Stimulated activated CD8-positive, alpha-beta memory T cell treated with anti-CD3 and anti-CD28 coated beads, Interleukin-2, amount 100 ng/mL, for 48 hours (primary cell): ENCODE measurements at regions not wholly inside any gene's neighbourhood (a gene's known extent, or its start where the extent isn't known, plus 50 kb on each side); places are given as distances from the start of the nearest gene placed in this dataset.
"Not testable (repeated sequence)": the region's sequence is repeated elsewhere in the genome, so short reads cannot be mapped to it uniquely, and the experiment has no call there.

ENCODE experiments used
- DNase-seq, 2 donors: peaks; one replicate each; pipeline ENCODE4 v3.0.0-alpha.2; 2020; ENCODE audit warnings: low read depth in 2 of 2

DNA sequence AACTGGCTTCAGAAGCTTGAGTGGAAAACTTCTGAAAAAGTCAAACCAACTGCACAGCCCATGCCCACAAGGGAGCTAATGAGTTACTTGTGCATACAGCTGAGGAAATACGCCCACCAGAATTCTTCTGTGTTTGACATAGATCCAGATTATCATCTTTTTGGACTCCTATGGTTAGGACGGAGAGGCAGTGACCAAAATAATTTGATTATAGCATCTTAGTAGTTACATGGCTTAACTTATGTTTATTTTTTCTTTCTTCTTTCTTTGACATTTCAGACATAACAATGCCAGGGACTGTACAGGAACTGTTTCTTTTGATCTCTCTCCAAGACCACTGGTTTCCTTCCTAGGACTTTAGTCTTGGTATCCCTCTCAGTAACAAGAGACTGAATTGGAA is 246.1 kb upstream of the RASGRP1 start:
- no peak for DNase-seq

DNA sequence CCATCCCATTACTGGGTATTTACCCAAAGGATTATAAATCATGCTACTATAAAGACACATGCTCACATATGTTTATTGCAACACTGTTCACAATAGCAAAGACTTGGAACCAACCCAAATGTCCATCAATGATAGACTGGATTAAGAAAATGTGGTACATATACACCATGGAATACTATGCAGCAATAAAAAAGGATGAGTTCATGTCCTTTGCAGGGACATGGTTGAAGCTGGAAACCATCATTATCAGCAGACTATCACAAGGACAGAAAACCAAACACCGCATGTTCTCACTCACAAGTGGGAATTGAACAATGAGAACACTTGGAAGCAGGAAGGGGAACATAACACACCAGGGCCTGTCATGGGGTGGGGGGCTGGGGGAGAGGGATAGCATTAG is 249.6 kb upstream of the RASGRP1 start:
- not testable (repeated sequence) for DNase-seq

DNA sequence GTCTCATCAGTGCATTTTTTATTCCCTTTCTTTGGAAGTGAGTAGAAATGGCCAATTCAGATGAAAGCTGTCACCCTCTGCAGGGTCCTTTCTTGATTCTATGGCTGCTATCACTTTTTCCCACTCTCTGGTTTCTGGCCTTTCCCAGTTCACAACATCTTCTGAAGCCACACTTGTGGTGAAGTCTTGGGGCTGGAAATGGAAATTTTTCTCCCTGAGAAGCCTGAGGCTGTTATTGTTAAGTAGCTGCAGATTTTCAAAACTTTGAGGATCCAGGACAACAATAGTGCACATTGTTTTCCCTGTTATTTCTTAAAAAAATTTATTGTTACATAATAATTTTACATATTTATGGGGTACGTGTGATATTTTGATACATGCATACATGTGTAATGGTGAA is 250.3 kb upstream of the RASGRP1 start:
- no peak for DNase-seq

DNA sequence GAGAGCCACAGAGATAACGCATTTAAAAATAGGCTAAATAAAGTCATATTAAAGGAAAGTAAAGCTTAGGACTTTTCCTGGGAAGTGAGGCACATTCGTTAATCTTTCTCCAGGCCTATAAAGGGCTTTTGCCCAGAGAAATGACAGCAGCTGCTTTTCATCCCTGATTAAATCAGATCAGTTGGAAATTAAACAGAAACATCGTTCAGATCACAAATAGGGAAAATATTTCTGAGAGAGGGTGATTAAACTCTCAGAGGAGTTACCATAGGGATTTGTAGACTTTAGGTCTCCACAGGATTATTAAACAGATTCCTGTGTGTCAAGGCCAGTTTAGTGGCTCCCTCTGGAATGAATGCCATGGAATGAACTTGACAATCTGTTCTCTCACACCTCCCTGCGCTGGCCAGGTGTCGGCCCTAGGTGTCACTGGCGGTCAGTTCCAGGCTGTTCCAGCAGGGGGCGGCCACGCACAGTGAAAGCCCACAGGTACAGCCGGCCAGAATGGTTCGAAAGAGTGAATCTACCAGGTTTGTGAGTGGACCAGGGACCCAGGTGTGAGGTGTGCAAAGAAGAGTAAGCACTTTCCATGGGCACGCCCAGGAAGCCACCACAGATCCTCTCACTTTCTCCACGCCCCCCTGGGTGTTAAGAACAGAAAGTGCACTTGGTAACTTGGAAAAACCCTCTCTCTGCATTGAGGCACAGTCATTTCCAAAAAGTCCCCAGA is 253.0 kb upstream of the RASGRP1 start:
- peak; percentile 68 to 77 for DNase-seq

DNA sequence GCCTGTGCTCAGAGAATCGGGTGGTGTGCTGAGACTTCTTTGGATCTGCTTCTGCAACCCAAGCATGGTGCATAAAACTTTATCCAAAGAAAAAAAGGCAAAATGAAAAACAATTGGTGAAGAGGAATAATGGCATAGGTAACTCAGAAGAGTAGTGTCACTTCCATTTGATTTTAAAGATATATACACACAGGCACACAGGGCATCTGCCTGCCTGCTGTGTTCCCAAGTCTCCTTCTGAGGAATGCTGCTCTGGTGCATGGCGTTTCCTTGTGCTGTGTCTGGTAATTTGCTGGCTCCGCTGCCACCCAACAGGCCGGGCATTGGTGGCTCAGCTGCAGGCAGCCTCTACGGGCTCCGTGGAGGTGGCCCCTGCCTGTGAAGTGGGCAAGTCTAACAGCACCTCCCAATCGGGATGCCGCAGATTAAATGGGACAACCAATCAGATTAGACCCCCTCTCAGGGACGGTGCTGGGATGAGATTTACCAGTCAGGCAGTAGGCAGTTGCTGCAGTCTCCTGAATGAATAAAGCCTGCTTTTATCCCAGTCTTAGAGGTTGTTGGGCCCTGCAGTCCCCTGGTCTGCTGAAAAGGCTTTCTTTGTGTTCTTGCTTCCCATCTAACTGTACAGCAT is 253.7 kb upstream of the RASGRP1 start:
- no peak for DNase-seq

DNA sequence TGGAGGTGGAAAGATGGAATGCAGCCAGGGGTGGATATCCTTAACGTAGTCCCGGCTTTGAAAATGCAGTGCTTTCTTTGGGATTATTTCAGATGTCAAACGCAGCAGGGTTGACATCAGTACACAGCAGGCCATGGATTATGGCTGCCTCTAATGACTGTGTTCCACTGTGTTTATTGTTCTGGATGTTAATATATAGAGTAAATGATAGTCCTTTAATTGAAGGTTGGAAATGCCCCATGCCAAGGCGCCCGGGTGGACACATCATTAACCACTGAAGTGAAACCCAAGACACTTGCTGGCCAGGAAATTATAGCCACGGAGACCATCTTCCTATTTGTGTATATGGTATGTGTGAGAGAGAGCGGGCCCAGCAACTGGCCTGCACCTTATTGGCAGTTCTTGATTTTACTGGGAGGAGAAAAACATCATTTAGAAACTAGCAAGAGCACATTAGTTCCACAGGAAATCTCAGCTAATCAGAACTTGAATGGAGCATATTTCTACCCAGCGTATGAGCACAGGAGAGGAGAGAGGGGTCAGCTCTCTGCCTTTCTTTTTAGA is 254.9 kb upstream of the RASGRP1 start:
- DNase-seq, result no peak

DNA sequence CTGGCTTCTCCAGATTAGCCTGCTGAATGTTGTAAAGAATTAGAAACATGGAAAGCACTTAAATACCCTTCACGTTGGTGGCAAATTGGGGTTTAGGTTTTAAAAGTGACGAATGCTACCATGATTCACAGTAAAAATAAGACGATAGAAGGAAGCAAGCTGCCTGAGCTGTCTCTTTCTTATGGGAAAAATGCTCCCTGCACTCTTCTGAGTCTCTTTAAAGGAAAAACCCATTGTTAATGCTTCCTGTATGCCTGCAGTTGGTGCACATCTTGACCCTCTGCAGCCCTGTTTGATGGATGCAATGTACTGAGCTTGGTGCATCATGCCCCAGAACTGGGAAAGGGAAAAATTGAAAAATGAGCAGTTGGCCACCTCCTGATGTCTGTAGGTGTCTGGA is 258.6 kb upstream of the RASGRP1 start:
- DNase-seq, result no peak

DNA sequence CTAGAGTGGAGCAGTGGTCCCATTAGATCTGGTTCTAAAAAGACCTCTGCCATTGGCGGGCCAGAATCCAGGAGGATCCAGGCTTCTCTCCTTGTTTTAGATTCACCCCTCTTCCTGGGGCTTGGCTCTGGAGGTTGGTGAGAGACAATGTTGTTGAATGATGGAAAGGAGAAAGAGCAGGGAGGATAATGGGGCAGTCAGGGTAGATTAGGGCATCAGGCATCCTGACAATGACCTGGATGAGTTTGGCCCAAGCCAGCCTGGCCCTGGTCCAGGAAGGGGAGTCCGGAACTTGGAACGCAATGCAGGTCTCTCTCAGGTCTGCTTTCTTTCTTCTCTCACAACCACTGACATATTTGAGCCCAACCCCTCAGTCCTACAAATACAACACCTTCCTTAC is 260.1 kb upstream of the RASGRP1 start:
- no peak for DNase-seq

DNA sequence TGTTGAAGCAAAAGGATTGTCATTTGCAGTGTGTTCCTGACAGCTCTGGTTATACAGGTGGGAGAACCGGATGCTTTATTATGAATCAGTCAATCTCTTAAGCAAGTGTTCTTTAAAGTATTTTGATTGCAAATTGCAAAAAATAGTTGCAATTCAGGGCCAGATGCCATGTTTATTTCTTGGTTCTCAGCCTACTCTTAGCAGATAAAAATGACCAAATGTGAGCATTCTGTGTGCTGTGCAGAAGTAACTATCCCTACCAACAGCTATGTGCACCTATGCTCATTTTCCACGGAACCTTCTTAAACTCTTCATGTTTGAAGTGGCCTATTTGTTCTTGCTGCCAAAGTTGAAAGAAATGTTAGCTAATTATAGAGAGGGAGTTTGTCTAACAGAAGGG is 262.3 kb upstream of the RASGRP1 start:
- no peak for DNase-seq

DNA sequence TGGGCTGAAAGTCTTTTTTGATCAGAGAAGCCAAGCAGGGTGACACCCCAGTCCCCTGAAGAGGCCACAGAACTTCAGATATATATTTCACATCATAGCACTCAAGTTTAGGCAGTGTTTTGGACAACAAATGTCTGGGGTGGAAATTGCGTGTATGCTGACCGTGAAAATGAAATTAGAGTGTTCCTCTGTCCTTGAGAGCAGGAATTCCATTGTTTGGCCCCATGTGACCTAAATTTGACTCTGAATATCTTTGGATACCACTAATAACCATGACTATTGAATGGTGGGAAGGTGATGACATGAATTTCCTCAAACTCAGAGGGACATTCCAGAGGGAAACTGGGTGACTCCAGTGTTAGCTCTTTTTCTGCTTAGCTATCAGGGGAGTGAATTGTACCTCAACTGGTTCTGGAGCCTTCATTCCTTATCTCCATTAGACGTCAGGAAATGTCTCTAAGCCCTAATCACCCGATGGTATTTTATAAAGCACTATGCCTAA is 263.5 kb upstream of the RASGRP1 start:
- no peak for DNase-seq

DNA sequence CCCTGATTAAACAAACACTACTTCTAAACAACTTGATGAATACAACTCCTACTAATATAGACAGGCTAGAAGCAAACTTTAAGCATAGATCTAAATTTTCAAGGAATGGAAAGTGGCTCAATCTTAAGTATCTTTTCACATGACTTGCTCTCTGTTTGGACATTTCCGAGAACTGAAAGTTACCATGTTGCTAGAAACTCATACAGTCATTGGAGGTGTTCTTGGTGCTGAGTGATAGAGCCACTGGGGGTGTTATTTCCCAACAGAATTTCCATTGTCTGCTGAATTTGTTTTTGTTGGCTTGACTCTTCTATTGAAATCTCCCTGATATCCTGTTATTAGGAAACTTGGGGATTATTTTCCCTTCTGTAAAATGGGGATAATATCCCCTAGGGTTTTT is 264.5 kb upstream of the RASGRP1 start:
- no peak for DNase-seq

DNA sequence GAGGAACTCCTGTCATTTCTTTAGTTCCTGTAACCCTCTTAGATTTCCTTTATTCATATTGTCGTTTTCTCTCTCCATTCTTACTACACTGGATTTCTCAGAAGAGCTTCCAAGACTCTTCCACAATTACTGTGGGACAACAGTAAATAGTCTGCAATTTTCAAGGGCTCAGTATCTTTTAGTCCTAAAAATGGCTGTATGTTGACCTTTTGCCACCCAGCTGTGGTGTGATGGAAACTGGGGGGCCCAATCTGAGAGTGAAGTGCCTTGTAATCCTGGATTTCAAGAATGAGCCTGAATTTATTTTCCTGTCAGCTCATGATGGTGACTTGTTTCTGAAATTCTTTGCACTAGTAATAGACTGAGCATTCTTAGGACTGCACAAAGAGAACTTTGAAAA is 277.6 kb upstream of the RASGRP1 start:
- DNase-seq, result no peak

DNA sequence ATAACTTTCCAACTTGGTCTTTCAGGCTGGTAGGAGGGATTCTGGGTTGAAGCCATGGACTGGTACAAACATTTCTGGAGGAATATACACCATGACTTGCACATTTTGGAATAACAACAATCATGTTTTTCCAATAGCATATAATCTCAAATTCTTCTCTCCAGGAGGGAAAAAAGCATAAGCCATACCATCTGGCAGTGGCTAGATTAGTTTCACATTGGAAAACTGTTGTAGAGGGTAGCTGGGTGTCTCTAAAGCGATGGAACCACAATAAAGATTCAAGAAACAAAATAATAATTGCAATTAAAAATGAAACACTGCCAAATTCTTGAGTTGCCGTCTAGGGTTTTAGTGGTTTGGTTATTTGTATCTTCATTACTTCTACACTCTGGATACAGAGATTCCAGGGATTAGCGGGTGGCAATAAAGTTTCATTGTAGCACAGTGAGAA is 278.5 kb upstream of the RASGRP1 start:
- DNase-seq, result no peak

DNA sequence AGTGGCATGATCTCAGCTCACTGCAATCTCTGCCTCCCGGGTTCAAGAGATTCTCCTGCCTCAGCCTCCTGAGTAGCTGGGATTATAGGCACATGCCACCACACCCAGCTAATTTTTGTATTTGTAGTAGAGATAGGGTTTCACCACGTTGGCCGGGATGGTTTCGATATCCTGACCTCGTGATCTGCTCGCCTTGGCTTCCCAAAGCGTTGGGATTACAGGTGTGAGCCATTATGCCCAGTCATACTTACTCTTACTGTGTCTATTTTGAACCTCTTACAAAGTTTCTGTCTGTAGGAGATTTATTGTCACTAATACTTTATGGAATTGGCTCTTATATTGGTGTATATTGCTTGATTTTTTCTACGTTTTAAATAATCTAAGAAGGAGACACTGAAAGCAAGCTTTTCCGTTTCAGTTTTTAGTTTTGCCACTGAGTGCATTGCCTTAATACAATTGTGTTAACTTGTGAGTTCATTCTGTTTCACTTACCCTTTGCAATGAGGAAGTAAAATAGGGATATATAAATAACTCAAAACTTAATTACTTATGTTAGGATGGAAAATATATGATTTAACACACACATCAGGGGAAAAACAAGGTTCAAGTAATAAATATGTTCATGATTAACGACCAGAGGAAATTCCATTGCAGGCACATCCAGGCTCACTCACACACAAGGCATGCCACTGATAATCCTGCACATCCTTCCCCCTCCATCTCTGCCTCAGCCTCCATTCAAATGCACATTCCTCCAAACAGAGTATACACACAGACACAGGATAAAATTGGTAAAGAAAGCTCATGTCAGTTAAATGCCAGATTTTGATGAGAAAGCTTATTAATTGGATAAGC is 279.3 kb upstream of the RASGRP1 start:
- no peak for DNase-seq

DNA sequence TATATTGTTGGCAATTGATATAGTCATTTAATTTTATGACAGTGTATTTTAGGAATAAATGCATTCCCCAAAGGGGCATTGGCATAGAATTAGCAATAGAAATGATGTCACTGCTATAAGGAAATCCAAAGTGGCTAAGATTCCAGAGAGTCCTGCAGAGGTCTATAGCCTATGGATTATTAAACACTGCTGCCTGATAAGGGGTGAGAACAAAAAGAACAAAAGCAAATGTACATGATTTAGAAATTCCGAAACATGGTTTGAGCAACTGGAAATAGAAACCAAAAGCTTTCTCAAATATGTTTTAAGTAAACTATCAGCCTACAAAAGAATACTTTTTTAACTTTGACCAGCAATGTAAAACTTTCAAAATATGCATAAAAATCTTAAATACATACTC is 280.1 kb upstream of the RASGRP1 start:
- DNase-seq, result no peak

DNA sequence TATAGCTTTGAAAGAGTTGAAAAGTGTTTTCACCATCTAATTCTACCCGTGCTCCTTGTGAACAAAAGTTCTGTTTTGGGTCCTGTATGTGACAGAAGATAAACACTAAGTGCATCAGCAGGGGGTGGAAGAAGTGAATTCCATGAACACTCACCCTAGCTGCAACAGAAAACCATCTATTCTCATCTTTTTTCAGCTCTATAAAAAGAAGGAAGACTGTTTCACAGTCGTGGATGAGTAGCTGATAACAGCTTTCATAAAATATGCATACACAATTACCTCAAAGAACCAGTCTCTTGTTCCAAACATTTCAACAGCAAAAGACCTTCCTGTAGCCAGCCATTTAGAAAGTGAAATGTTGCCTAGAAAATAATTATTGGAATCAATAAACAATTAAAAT is 281.7 kb upstream of the RASGRP1 start:
- no peak for DNase-seq

DNA sequence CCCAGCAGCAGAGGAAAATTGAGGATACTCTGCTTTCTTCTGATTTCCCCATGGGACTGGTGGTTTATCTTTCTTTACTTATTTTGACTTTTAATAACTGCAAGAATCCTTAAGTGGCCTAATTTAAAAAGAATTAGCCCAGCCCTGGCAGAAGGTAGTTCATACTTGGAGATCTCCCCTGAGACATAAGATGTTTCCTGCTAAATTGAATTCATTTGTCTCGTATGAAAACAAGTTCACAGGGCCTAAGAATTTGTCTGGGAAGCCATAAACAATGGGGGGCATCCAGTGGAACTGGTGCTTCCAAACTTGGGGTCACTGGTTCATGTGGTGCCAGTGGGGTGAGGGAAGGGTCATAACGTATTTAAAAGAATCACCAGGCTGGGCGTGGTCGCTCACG is 283.1 kb upstream of the RASGRP1 start:
- DNase-seq, result no peak

DNA sequence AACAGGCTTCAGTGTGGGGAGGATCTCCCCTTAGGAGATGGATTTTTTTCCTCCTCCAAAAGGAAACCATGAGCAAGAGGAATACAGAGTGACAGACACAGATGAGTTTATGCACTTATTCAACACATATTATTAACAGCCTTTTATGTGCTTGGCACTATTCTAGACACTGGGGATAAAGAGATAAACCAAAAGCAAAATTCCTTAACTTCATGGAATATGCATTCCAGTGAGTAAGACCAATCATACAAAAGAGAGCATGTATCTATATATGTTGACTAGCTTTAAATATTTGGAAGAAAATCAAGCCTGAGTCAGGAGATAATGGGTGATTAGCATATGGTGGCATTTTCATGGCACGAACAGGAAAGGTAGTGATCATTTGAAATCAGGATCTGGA is 284.4 kb upstream of the RASGRP1 start:
- no peak for DNase-seq

DNA sequence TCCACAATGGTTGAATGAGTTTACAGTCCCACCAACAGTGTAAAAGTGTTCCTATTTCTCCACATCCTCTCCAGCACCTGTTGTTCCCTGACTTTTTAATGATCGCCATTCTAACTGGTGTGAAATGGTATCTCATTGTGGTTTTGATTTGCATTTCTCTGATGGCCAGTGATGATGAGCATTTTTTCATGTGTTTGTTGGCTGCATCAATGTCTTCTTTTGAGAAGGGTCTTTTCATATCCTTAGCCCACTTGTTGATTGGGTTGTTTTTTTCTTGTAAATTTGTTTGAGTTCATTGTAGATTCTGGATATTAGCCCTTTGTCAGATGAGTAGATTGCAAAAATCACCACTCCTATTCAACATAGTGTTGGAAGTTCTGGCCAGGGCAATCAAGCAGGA is 287.6 kb upstream of the RASGRP1 start:
- DNase-seq, result not testable (repeated sequence)

DNA sequence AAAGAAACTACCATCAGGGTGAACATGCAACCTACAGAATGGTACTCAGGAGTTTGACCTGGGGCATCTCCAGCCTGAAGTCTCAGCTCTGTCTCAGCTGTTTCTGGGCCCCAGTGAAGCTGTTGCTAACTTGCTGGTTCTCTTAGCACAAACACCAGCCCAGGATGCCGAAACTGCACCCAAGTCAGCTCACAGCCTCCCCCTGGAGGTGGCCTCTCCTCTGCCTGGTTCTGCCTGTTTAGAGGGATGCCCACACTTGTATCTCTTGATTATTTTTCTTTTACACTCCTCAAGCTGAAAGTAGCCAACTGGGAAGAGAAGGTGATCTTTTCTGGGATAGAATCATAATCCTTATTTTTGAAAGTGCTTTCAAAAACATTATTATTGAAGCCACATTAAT is 289.0 kb upstream of the RASGRP1 start:
- peak; percentile 2 to 5 for DNase-seq

DNA sequence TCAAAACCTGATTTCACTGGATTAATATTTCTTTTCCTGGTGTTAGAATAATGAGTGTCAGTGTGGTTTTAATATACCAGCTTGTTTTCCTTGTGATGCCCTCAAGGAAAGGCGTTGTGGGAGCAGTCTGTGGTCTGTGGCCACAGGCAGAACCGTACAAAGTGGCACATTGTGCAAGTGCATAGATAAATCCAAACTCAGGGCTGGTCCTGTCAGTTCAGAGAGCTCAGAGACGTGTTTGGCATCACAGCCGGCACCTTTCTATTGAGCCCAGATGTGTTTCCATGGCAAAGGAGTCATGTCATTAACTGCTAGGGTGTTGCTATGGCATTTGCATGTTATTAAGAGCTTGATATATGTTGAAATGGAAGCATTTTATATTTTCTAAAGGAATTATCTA is 289.9 kb upstream of the RASGRP1 start:
- DNase-seq, result no peak

DNA sequence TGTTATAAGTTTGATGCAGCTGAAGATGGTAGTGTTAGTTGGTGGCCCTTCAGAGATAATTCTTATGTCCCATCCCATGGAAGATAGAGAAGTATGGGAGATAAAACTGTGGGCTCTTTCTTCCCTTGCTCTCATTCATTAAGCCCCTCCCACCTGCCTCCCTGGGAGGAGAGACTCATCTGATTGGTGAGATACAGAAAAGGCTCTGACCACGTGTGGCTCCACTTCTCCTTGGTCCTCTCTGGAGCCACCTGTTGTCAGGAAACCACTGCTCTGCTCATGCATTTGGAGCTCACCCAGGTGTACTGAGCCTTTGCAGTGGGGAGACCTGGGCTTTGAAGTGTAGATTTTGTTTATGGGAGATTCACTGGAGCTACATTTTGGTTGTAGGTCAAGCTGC is 293.2 kb upstream of the RASGRP1 start:
- DNase-seq, result no peak
